Adrenal gland (tissue), 9 donors: ENCODE measurements at regions not wholly inside any gene's neighbourhood (a gene's known extent, or its start where the extent isn't known, plus 50 kb on each side); places are given as distances from the start of the nearest gene placed in this dataset.

Experiments used
- DNase-seq, 7 donors: peaks; one replicate each; pipeline ENCODE4 v3.0.0-alpha.2; 2019 to 2020
- H3K27ac ChIP-seq, 5 donors: fragments of 200-600 bp; sonication (generic) in 4 of 5; 1 replicate in 3 of 5; 2 replicates in 2 of 5; pipeline versions ENCODE4 v1.5.1 to v1.8.0; 2016 to 2020; ENCODE audit warnings: mild to moderate bottlenecking in 1 of 5
- H3K27me3 ChIP-seq: fragments of 200-600 bp; 2 replicates; pipeline ENCODE4 v1.8.0; 2021
- H3K36me3 ChIP-seq, 2 donors: fragments of 200-600 bp; replicated peaks in 1 of 2; 1 replicate in 1 of 2; 2 replicates in 1 of 2; pipeline versions ENCODE4 v1.5.1 to v1.8.0; 2018 to 2022
- H3K4me1 ChIP-seq, 2 donors: fragments of 200-600 bp; replicated peaks in 1 of 2; 1 replicate in 1 of 2; 2 replicates in 1 of 2; pipeline versions ENCODE4 v1.5.1 to v1.8.0; 2018 to 2021
- H3K4me3 ChIP-seq, 4 donors: fragments of 200-600 bp; sonication (generic) in 3 of 4; one replicate each; pipeline ENCODE4 v1.5.1; 2016 to 2018
- H3K9me3 ChIP-seq, 3 donors: fragments of 200-600 bp; sonication (generic) in 1 of 3; replicated peaks in 1 of 3; 1 replicate in 2 of 3; 2 replicates in 1 of 3; pipeline versions ENCODE4 v1.5.1 to v1.8.0; 2016 to 2021
- CTCF ChIP-seq, 6 experiments: fragments of 450-650 bp in 4 of 6; fragments of 200-600 bp in 2 of 6; sonication (generic) in 1 of 6; IDR thresholded peaks; 1 replicate in 5 of 6; 2 replicates in 1 of 6; pipeline versions ENCODE4 v1.5.1 to v1.8.0; 2016 to 2021; ENCODE audit warnings: antibody characterized with exemption in 6 of 6, mild to moderate bottlenecking in 2 of 6, moderate library complexity in 1 of 6
- POLR2A ChIP-seq, 2 donors: fragments of 450-650 bp; IDR thresholded peaks; one replicate each; pipeline ENCODE4 v1.6.1; 2017; ENCODE audit warnings: antibody characterized with exemption in 2 of 2, mild to moderate bottlenecking in 2 of 2, moderate library complexity in 1 of 2
- WGBS, 4 donors: extraction: QIAGEN DNeasy Blood & Tissue Kit in 2 of 4; methylation state at CpG; one replicate each; pipeline versions ENCODE4 v1.1.5 to v1.1.7; 2013 to 2017; 5-methylcytosine and 5-hydroxymethylcytosine counted together
- intact Hi-C, 2 donors: fragments of 100-400 bp; cut with DNase I; formaldehyde crosslinking; loops; one replicate each; pipeline versions ENCODE4 v1.14.1 to v1.15.0; 2022 to 2023
- donor health status: healthy with polysubstance abuse.
- donor health status: Bipolar disorder and iron deficiency.
- donor health status: DM: yes; HTN: yes; CAD: no.
- donor health status: DM: no; HTN: no; CAD: no.
- donor health status: DM: no; HTN: no; CAD: no.

GRCh38 chrX:13253223-13253622 lies 66.6 kb downstream of the ATXN3L start:
- TF ChIP-seq POLR2A (IDR thresholded peaks at IDR 0.05) (no peak), CTCF (IDR thresholded peaks at IDR 0.05) (no peak)
- Histone ChIP-seq H3K27ac (no peak overlapping the region), H3K36me3 (no peaks in the 10 kb centered on the region), H3K4me1 (no peaks in the 10 kb centered on the region), H3K27me3 (no peaks in the 10 kb centered on the region), H3K9me3 (no peaks in the 10 kb centered on the region), H3K4me3 (no peak overlapping the region)
- WGBS, 4 donors, result 63 to 85% (median 73%) methylated on average over 3 of the region's 3 CpGs
- DNase-seq, result no peak
- intact Hi-C loops, result no loop called here

- Histone ChIP-seq H3K4me3 (no peak overlapping the region), H3K9me3 (no peaks in the 10 kb centered on the region), H3K27ac (no peak overlapping the region), H3K4me1 (no peaks in the 10 kb centered on the region), H3K36me3 (no peaks in the 10 kb centered on the region), H3K27me3 (no peaks in the 10 kb centered on the region)
- 77 to 91% (median 86%) methylated on average over 3 to 4 of the region's 4 CpGs for WGBS, 4 donors
- DNase-seq, result no peak
- intact Hi-C loops, result no loop called here
- TF ChIP-seq POLR2A (IDR thresholded peaks at IDR 0.05) (no peak), CTCF (IDR thresholded peaks at IDR 0.05) (no peak)
Measured at GRCh38 chrX:13252726-13253125, 67.1 kb downstream of the ATXN3L start.

- H3K9me3 ChIP-seq, result no peaks in the 10 kb centered on the region
- no peaks in the 10 kb centered on the region for H3K36me3 ChIP-seq
- no peak overlapping the region for H3K4me3 ChIP-seq
- WGBS, 4 donors, result 55 to 62% (median 61%) methylated on average over 7 of the region's 7 CpGs
- peak; percentile 18 to 61 (median 26) for DNase-seq
- peak overlapping the region in 3 of 5 donors; percentile 0 to 64 (median 37) for H3K27ac ChIP-seq
- TF ChIP-seq POLR2A (IDR thresholded peaks at IDR 0.05) (no peak), CTCF (IDR thresholded peaks at IDR 0.05) (no peak)
- no peaks in the 10 kb centered on the region for H3K27me3 ChIP-seq
- H3K4me1 ChIP-seq, result no peaks in the 10 kb centered on the region
- intact Hi-C loops, result no loop called here
Measured at GRCh38 chrX:13250826-13251580, 68.8 kb downstream of the ATXN3L start.

GRCh38 chrX:13248867-13249486 lies 70.9 kb downstream of the ATXN3L start:
- no peaks in the 10 kb centered on the region for H3K9me3 ChIP-seq
- no peak overlapping the region for H3K4me3 ChIP-seq
- peak overlapping the region in 1 of 5 donors; percentile 32 for H3K27ac ChIP-seq
- DNase-seq, result no peak
- H3K36me3 ChIP-seq, result no peaks in the 10 kb centered on the region
- no peaks in the 10 kb centered on the region for H3K27me3 ChIP-seq
- no peaks in the 10 kb centered on the region for H3K4me1 ChIP-seq
- intact Hi-C loops, result no loop called here
- TF ChIP-seq CTCF (IDR thresholded peaks at IDR 0.05) (no peak), POLR2A (IDR thresholded peaks at IDR 0.05) (no peak)
- WGBS, 4 donors, result 43 to 64% (median 61%) methylated on average over 7 to 9 of the region's 9 CpGs
